ENCODE measurements at regions not wholly inside any gene's neighbourhood (a gene's known extent, or its start where the extent isn't known, plus 50 kb on each side); places are given as distances from the start of the nearest gene placed in this dataset.

DNA sequence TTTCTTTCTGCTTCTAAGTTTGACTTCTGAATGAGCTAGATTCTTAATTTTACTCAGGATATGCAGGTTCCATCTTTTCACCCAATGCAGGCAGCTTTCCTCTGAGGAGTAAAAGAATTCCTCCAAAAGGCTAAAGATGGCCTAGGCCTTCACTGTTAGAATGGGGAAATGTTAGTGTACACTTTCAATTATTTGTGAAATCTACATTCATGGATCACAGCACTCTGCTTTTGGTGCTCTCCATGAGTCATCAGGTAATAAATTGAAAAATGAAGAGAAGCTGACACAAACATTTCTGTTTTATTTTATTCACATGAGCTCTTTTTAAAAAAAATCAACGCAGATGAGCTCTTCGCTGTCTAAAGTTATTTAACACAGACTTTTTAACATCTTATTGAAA, 502.5 kb upstream of the GOLIM4 start:
- TF ChIP-seq, protein P1, sequence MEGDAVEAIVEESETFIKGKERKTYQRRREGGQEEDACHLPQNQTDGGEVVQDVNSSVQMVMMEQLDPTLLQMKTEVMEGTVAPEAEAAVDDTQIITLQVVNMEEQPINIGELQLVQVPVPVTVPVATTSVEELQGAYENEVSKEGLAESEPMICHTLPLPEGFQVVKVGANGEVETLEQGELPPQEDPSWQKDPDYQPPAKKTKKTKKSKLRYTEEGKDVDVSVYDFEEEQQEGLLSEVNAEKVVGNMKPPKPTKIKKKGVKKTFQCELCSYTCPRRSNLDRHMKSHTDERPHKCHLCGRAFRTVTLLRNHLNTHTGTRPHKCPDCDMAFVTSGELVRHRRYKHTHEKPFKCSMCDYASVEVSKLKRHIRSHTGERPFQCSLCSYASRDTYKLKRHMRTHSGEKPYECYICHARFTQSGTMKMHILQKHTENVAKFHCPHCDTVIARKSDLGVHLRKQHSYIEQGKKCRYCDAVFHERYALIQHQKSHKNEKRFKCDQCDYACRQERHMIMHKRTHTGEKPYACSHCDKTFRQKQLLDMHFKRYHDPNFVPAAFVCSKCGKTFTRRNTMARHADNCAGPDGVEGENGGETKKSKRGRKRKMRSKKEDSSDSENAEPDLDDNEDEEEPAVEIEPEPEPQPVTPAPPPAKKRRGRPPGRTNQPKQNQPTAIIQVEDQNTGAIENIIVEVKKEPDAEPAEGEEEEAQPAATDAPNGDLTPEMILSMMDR (IDR thresholded peaks at IDR 0.05) = no peak
- ATAC-seq (no peak), DNase-seq (no peak)
- Histone ChIP-seq H3K9me3 (no peaks in the 10 kb centered on the region), H3K4me1 (ENCODE audit: low read depth) (no peaks in the 10 kb centered on the region), H3K36me3 (ENCODE audit: low read depth) (no peaks in the 10 kb centered on the region), H3K4me3 (no peak overlapping the region)
- intact Hi-C loops (cut with DNase I, micrococcal nuclease) = no loop called here

DNA sequence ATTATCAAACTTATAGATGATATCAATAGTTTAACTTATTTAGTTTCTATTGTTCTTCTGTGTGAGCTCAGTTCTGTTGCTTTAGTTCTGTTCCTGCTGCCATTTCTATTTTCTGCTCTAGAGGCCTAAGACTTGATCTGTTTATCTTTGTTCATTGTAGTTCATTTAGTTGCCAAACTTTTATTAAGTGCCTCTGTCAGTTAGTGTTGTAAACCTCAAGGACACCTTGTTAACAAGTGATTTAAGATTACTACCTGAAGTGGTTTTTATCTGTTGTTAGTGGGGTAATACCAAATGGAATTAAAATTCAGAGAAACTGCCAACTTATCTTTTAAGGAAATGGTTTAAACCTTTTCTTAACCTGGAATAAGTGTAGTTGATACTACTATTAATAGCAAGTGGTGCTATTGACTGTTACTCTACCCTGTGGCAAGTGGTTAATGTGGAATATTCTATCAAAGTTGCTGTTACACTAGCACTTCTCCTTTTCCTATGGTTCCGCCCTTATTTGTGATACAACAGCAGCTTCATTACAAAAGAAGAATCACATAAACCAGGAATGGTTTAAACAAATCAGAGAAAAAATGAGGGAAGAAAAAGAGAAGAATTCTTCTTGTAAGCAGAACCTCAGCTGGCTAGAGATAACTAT, 500.6 kb upstream of the GOLIM4 start:
- intact Hi-C loops (cut with DNase I, micrococcal nuclease) = no loop called here
- Histone ChIP-seq H3K4me3 (no peak overlapping the region), H3K36me3 (ENCODE audit: low read depth) (no peaks in the 10 kb centered on the region), H3K4me1 (ENCODE audit: low read depth) (no peaks in the 10 kb centered on the region), H3K9me3 (no peaks in the 10 kb centered on the region)
- ATAC-seq (no peak), DNase-seq (no peak)
- TF ChIP-seq, protein P1 (IDR thresholded peaks at IDR 0.05) = no peak

DNA sequence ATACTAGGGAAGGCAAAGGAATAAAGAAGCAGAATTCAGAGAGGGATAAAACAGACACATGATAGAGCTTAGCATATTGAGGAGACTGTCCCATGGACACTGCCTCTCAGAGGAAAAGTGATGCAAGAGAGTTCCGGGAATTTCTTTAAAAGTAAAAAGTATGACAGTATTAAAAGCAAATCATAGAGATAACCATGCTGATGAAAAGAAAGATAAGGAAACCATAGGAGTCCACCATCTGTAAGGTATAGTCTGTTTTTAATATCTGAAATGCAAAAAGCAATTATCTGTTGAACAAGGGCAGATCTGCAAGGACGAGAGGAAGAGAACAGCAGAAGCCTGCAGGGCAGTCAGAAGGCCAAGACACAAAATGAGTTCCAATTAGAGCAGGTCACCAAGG, 495.9 kb upstream of the GOLIM4 start:
- intact Hi-C loops (cut with DNase I, micrococcal nuclease) = no loop called here
- ATAC-seq = no peak

DNA sequence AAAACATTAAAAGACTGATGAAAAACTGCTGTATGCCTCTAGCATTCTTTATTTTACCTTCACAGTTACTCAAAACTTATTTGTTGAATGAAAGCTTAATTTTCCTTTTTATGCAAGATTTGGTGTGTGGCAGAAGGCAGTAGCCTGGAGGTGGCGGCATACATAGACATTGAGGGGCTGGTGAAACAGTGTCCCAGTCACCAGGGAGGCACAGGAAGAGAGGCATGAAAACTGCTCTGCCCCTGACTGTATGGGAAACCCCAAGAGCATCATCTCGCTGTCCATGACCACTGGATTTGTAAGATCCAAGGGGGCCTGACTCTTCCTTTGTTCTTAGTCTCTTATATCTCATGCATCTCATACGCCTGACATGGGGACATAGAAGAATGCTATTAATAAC, 493.7 kb upstream of the GOLIM4 start:
- Histone ChIP-seq H3K4me1 (ENCODE audit: low read depth) (no peaks in the 10 kb centered on the region), H3K9me3 (no peaks in the 10 kb centered on the region), H3K4me3 (no peak overlapping the region), H3K36me3 (ENCODE audit: low read depth) (no peaks in the 10 kb centered on the region)
- DNase-seq (no peak), ATAC-seq (no peak)
- TF ChIP-seq, protein P1 (IDR thresholded peaks at IDR 0.05) = no peak
- intact Hi-C loops (cut with DNase I, micrococcal nuclease) = no loop called here

More for the DNA sequence above, 495.9 kb upstream of the GOLIM4 start:
- DNase-seq = no peak
- Histone ChIP-seq H3K9me3 (no peaks in the 10 kb centered on the region), H3K4me3 (no peak overlapping the region), H3K4me1 (ENCODE audit: low read depth) (no peaks in the 10 kb centered on the region), H3K36me3 (ENCODE audit: low read depth) (no peaks in the 10 kb centered on the region)
- TF ChIP-seq, protein P1 (IDR thresholded peaks at IDR 0.05) = no peak

DNA sequence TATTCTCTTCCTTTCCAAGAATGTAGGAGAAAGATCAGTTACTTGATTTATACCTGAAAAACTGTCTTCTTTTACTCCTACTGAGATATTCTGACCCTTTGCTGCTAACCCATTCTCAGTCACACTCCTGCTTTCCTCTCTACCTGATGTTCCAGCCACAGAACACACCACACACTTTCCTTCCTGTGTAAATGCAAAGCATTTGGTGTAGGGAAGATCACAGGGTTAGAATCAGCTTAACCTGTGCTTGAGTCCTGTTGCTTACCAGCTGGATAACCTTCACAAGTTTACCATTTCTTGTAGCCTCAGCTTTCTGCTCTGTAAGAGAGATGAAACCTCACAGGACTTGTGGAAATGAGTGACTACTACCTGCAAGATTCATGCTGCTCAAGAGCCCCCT, 489.8 kb upstream of the GOLIM4 start:
- H3K9me3 ChIP-seq = no peaks in the 10 kb centered on the region
- DNase-seq (no peak), ATAC-seq (no peak)
- TF ChIP-seq, protein P1 (IDR thresholded peaks at IDR 0.05) = no peak
- H3K4me3 ChIP-seq = no peak overlapping the region
- no peaks in the 10 kb centered on the region for H3K36me3 ChIP-seq (ENCODE audit: low read depth)
- intact Hi-C loops (cut with DNase I, micrococcal nuclease) = no loop called here
- H3K4me1 ChIP-seq (ENCODE audit: low read depth) = no peaks in the 10 kb centered on the region

DNA sequence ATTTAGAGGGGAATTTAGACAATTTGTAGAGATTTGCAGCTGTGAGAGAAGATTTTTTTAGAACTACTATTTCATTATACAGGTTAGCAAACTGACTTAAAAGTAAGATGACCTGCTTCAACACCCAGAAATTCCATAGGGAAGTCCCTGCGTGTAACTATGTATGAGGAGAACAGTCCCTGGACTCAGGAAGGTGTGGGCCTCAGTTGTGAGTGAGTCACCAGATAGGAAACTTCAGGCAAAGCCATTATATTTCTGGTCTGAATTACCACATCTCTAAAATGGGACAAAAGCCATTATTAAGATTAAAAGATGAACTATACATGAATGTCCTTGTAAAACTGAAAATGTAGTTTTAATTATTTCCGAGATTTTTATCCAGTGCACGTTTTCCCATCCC, 488.3 kb upstream of the GOLIM4 start:
- intact Hi-C loops (cut with DNase I, micrococcal nuclease) = no loop called here
- no peak for DNase-seq
- H3K9me3 ChIP-seq = no peaks in the 10 kb centered on the region
- ATAC-seq = no peak
- TF ChIP-seq, protein P1 (IDR thresholded peaks at IDR 0.05) = no peak
- H3K4me3 ChIP-seq = no peak overlapping the region
- no peaks in the 10 kb centered on the region for H3K4me1 ChIP-seq (ENCODE audit: low read depth)
- no peaks in the 10 kb centered on the region for H3K36me3 ChIP-seq (ENCODE audit: low read depth)
